HepG2 (cell line): ENCODE measurements at regions not wholly inside any gene's neighbourhood (a gene's known extent, or its start where the extent isn't known, plus 50 kb on each side); places are given as distances from the start of the nearest gene placed in this dataset.
"Not testable (repeated sequence)": the region's sequence is repeated elsewhere in the genome, so short reads cannot be mapped to it uniquely, and the experiment has no call there.

ENCODE experiments used
- ATAC-seq: fragments of 200-7000 bp; cut with Tn5 transposase; 3 replicates; pipeline ENCODE4 v1.9.1; 2020; ENCODE audit warnings: mild to moderate bottlenecking, moderate library complexity
- BruUV-seq: library from RNA; stranded (reverse); fragments of 400-500 nt; replicated peaks from 2 replicates; lab custom pipeline; 2021; lab: Mats Ljungman, UMichigan
- CTCF ChIA-PET: fragments of 300-600 bp; formaldehyde crosslinking; extraction: SDS; loops from one replicate; lab custom pipeline; 2021; ENCODE audit warnings: low total read pairs, inconsistent platforms, low intra/inter-chr PET ratio; lab: Yijun Ruan, JAX
- POLR2A ChIA-PET: fragments of 350-600 bp; sonication (Branson Sonifier 250); formaldehyde crosslinking; loops from one replicate; lab custom pipeline; 2020; ENCODE audit warnings: antibody characterized with exemption, inconsistent platforms; lab: Yijun Ruan, JAX
- DNase-seq: peaks from one replicate; pipeline ENCODE4 v3.0.0-alpha.2; 2015; ENCODE audit warnings: low spot score
- FAIRE-seq: peaks from 3 replicates; lab custom pipeline; 2011; peaks lifted over from hg19 to GRCh38; lab: Jason Lieb, UNC
- H2AFZ ChIP-seq: one replicate; pipeline ENCODE4 v1.6.1; 2011; ENCODE audit warnings: low read length, inconsistent platforms
- H3K27ac ChIP-seq: fragments of 300-600 bp; 3 replicates; pipeline ENCODE4 v1.8.0; 2011; ENCODE audit warnings: mixed run types, mild to moderate bottlenecking, mixed read lengths, low read length, inconsistent platforms; ENCODE audit not compliant: insufficient read depth; ENCODE audit errors: extremely low read length
- H3K27me3 ChIP-seq, 2 experiments: fragments of 200-600 bp in 1 of 2; 2 replicates in 1 of 2; 3 replicates in 1 of 2; pipeline versions ENCODE4 v1.6.0 to v1.8.0; 2011; ENCODE audit warnings: low read length in 2 of 2, mild to moderate bottlenecking in 2 of 2, moderate library complexity in 2 of 2, inconsistent platforms in 1 of 2; ENCODE audit not compliant: insufficient read depth in 2 of 2, control insufficient read depth in 1 of 2
- H3K36me3 ChIP-seq, 2 experiments: fragments of 200-600 bp in 1 of 2; replicated peaks in 1 of 2; 2 replicates in 1 of 2; 3 replicates in 1 of 2; pipeline versions ENCODE4 v1.5.1 to v1.8.0; 2011; ENCODE audit warnings: low read length in 2 of 2, inconsistent platforms in 1 of 2; ENCODE audit not compliant: insufficient read depth in 2 of 2, control insufficient read depth in 1 of 2
- H3K4me1 ChIP-seq: 2 replicates; pipeline ENCODE4 v1.5.1; 2012; ENCODE audit warnings: low read length, inconsistent platforms; ENCODE audit not compliant: insufficient read depth
- H3K4me2 ChIP-seq: 2 replicates; pipeline ENCODE4 v1.6.0; 2011; ENCODE audit warnings: low read depth, low read length, inconsistent platforms
- H3K4me3 ChIP-seq, 3 experiments: fragments of 200-600 bp in 1 of 3; sonication (generic), shearing (Covaris generic) in 1 of 3; replicated peaks in 1 of 3; 2 replicates each; pipeline ENCODE4 v1.5.1; 2011 to 2016; ENCODE audit warnings: low read length in 3 of 3, inconsistent platforms in 2 of 3, low read depth in 2 of 3, mild to moderate bottlenecking in 2 of 3, control low read depth in 1 of 3, mixed read lengths in 1 of 3; ENCODE audit not compliant: insufficient read depth in 1 of 3
- H3K79me2 ChIP-seq: one replicate; pipeline ENCODE4 v1.6.1; 2011; ENCODE audit warnings: low read length, inconsistent platforms; ENCODE audit not compliant: insufficient read depth
- H3K9ac ChIP-seq: 2 replicates; pipeline ENCODE4 v1.6.0; 2011; ENCODE audit warnings: mild to moderate bottlenecking, low read depth, low read length, inconsistent platforms; ENCODE audit not compliant: insufficient read depth
- H3K9me3 ChIP-seq: 2 replicates; pipeline ENCODE4 v1.5.1; 2012; ENCODE audit warnings: mild to moderate bottlenecking, low read length
- H4K20me1 ChIP-seq: 2 replicates; pipeline ENCODE4 v1.6.0; 2011; ENCODE audit warnings: inconsistent platforms, mild to moderate bottlenecking, low read length, moderate library complexity; ENCODE audit not compliant: insufficient read depth
- EZH2 ChIP-seq: conservative IDR thresholded peaks from 2 replicates; pipeline ENCODE4 v1.6.1; 2012; ENCODE audit warnings: mild to moderate bottlenecking, low read depth, low read length, moderate library complexity
- MXI1 ChIP-seq: IDR thresholded peaks from 3 replicates; pipeline ENCODE4 v1.6.1; 2012; ENCODE audit warnings: low read depth, low read length, inconsistent platforms, borderline replicate concordance
- SPEN ChIP-seq: sonication (generic); formaldehyde crosslinking; IDR thresholded peaks from 2 replicates; pipeline ENCODE4 v1.5.1; 2020; ENCODE audit warnings: low read depth, mild to moderate bottlenecking, missing genetic modification reagents
- ZBTB20 ChIP-seq: sonication (generic); formaldehyde crosslinking; IDR thresholded peaks from 2 replicates; pipeline ENCODE4 v1.8.1; 2023; ENCODE audit warnings: missing genetic modification reagents, low read depth, mild to moderate bottlenecking, borderline replicate concordance
- ZNF674 ChIP-seq: sonication (generic); formaldehyde crosslinking; IDR thresholded peaks from 2 replicates; pipeline ENCODE4 v1.5.0; 2020; ENCODE audit warnings: low read depth, mild to moderate bottlenecking, missing genetic modification reagents
- WGBS: methylation state at CpG from one replicate; pipeline ENCODE4 v1.1.6; 2017; ENCODE audit warnings: low lambda C conversion rate; 5-methylcytosine and 5-hydroxymethylcytosine counted together
- in situ Hi-C: cut with HindIII; loops from 2 replicates; pipeline ENCODE4 v1.10.0; 2017; ENCODE audit warnings: low pct_unique_long_range_greater_than_20kb; ENCODE audit not compliant: extremely low pct_ligation_motif_present
- intact Hi-C: fragments of 100-400 bp; cut with micrococcal nuclease; formaldehyde crosslinking; loops from one replicate; pipeline ENCODE4 v1.10.0; 2022; ENCODE audit not compliant: unreplicated experiment

DNA sequence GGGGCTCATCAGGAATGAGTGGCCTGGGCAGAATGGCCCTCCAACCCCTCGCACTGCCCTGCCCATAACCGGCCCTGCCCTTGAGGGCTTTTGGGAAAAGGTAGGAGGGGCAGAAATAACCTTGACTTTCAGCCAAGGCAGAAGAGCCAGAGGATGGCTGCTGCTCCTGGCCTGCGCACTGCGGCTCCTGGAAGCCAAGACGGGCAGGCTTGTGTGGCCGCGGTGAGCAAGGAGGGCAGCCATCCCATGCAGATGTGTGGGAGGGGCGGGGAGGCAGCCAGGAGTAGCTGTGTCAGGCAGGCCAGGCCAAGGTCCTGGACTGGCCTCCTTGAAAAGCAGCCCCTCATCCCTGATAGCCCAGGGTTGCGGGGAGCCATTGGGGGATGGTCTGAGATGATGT is 57.6 kb upstream of the URI1 start:
- TF ChIP-seq SPEN (CRISPR knock-in tag): no peak
- WGBS: 28% methylated on average over 7 of the region's 9 CpGs
- Histone ChIP-seq H3K4me2 (no peak overlapping the region), H3K27me3 (peaks cover 0 to 33% of the 10 kb centered on the region in 2 experiments; a peak in 2 of 5 replicates), H2AFZ (no peak overlapping the region), H3K79me2 (no peaks in the 10 kb centered on the region), H3K9ac (no peak overlapping the region), H3K9me3 (no peaks in the 10 kb centered on the region), H3K27ac (no peak overlapping the region), H4K20me1 (no peaks in the 10 kb centered on the region), H3K4me3 (no peak overlapping the region), H3K36me3 (no peaks in the 10 kb centered on the region), H3K4me1 (peaks cover 2% of the 10 kb centered on the region; the same call in 1 of the 2 replicates)
- no peak for ATAC-seq
- no peak for DNase-seq
- no peak for FAIRE-seq
- intact Hi-C loops: no loop called here
- ChIA-PET POLR2A (no interaction called here), CTCF (no interaction called here)
- no TSS peak for BruUV-seq
- in situ Hi-C loops: no loop called here

DNA sequence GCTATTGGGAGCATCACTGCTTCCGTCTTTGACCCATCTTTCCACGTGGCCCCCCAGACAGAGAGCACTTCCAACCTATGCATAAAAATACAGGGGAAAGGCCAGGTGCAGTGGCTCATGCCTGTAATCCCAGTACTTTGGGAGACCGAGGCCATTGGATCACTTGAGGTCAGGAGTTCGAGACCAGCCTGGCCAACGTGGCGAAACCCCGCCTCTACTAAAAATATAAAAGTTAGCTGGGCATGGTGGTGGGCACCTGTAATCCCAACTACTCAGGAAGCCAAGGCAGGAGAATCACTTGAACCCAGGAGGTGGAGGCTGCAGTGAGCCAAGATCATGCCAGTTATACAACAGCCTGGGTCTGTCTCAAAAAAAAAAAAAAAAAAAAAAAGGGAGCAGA is 55.9 kb upstream of the URI1 start:
- ATAC-seq, H4K20me1 ChIP-seq, H3K4me2 ChIP-seq, H3K36me3 ChIP-seq, BruUV-seq, in situ Hi-C loops, CTCF ChIA-PET, intact Hi-C loops, H3K4me1 ChIP-seq, H3K4me3 ChIP-seq, H3K79me2 ChIP-seq, POLR2A ChIA-PET, H3K9me3 ChIP-seq, DNase-seq, H3K27ac ChIP-seq, H2AFZ ChIP-seq, FAIRE-seq, H3K9ac ChIP-seq: not testable (repeated sequence)
- 19% methylated on average over 6 of the region's 7 CpGs for WGBS
- peaks cover 0 to 20% of the 10 kb centered on the region in 2 experiments; a peak in 2 of 5 replicates for H3K27me3 ChIP-seq

DNA sequence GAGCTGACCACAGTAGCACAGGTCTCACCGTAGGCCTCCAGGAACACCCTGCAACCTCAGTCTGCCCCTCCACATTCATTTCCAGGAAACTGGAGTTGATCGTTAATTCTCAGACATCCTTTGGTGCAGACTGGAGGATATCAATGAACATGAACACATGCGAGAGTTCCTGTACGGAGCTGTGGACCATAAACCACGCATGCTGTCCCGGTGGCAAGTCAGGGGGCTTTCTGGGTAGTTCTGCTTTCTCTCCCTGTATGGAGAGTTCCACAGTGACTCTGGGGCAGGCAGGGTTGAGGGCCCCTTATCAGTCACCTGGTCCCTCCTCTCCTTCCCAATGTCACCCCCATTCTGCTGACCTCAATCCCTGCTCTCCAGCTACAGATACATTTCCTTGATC is 55.5 kb upstream of the URI1 start:
- H3K4me3 ChIP-seq: no peak overlapping the region
- 53% methylated on average over 6 of the region's 6 CpGs for WGBS
- H3K27ac ChIP-seq: no peak overlapping the region
- no peaks in the 10 kb centered on the region for H3K79me2 ChIP-seq
- peaks cover 0 to 15% of the 10 kb centered on the region in 2 experiments; a peak in 1 of 5 replicates for H3K27me3 ChIP-seq
- H3K4me1 ChIP-seq: no peaks in the 10 kb centered on the region
- ChIA-PET CTCF (no interaction called here), POLR2A (no interaction called here)
- no peaks in the 10 kb centered on the region for H4K20me1 ChIP-seq
- no peaks in the 10 kb centered on the region for H3K36me3 ChIP-seq
- no peaks in the 10 kb centered on the region for H3K9me3 ChIP-seq
- DNase-seq: no peak
- TF ChIP-seq EZH2 (no peak), MXI1 (no peak), ZBTB20 (CRISPR knock-in tag) (no peak), ZNF674 (CRISPR knock-in tag) (no peak)
- TF ChIP-seq, all 625 proteins: peak for 0
- Histone ChIP-seq H3K4me2 (no peak overlapping the region), H3K9ac (no peak overlapping the region), H2AFZ (no peak overlapping the region)
- FAIRE-seq (no peak), ATAC-seq (no peak)
- no TSS peak for BruUV-seq
- intact Hi-C loops (no loop called here), in situ Hi-C loops (no loop called here)
